GM21786 (cell line): ENCODE measurements at regions not wholly inside any gene's neighbourhood (a gene's known extent, or its start where the extent isn't known, plus 50 kb on each side); places are given as distances from the start of the nearest gene placed in this dataset.

Source experiments
- ATAC-seq: cut with Tn5 transposase; IDR thresholded peaks from one replicate; pipeline ENCODE4 v1.9.1; 2021; ENCODE audit not compliant: unreplicated experiment

DNA sequence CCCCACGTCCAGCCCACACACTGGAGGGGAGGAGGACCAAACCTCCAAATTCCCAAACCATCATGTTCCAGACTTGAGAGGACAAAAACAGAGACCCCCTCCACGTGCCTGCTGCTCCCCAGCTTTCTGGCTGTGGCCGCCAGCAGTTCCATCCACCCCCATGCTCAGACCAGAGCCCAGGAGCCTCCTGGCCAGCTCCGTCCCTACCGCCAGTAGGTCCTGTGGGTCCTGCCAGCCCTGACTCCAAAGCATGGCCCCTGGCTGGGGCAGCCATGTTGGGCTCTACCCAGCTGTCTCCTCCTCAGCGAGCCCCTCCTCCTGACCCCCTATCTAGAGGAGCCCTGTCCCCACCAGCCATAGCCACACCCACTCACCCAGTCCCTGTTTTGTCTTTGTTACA lies 227.3 kb upstream of the RTL1 start:
- ATAC-seq, result no peak

DNA sequence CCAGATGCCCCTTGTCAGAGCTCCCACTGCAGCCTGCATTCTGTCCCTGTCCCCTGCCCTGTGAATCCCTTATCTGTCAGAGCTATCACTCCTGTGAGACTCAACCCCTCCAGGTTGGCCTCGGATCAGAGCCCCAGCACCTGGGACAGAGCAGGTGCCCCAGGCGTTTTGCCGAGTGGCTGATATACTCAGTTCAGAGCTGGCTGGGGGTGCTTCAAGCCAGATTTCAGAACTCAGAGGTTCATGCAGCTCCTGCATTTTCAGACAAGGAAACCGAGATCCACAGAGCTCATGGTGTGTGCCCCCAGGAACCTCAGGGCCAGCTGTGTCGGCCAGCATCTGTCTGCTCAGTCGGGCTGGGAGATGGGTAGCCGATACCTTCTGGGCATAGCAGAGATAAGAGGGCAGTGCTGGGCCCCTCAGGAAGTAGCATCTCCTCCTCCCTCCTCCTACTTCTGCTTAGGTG lies 228.0 kb upstream of the RTL1 start:
- ATAC-seq, result no peak

DNA sequence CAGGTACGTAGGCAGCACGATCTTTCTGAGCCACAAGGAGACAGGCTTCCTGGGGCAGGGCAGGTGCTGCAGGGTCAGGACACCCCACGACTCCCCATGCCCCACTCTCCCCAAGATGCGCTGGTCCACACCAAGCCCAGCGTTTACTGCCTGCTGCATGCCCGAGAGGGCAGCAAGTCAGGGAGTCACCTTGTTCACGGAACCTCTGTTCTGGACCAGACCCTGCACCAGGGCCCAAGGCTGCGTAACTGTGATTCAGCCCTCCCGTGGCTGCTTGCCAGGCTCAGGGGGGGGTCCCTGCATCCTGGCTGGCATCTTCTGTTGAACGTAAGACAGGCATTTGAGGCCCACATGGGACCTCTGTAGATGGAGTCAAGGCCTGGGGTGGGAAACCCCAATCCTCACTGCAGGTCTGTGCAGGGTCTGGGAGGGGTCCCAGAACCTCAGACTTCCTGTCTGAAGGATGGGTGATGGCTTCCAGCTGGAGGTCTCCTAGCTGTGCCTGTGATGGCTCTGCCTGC lies 228.6 kb upstream of the RTL1 start:
- ATAC-seq, result no peak

DNA sequence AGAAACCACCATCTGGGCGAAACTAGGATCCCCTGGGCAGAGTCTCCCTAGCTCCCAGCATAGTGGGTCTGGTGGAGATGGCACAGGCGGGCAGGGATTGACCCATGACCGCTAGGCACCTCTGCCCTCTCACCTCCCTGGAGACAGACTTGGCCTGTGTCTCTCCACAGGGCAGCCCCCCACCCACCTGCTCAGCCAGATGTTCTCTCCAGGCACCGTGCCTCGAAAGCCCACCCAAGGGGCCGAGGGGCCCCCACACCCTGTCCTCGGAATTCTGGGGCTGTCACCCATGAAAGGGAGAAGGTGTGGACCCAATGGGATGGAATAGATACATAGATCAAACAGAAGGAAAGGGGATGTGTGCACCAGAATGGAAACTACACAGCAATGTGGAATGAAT lies 229.1 kb upstream of the RTL1 start:
- ATAC-seq, result no peak

DNA sequence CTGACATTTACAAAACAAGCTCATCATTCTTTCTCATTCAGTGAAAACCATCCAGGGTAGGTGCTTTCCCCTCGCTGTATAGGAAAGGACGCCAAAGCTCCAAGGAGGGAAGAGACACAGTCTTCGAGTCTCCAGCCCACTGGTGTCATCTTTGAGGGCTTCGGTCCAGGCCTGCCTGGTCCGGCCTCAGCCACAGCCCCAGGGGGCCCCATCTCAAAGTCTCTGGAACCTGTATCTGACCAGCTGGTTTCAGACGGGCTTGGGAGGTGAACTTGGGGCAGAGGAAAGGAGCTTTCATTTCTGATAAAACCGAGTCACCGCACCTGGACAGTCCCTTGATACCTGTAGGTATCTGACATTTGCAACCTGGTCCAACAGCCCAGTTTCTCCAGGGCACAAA lies 229.5 kb upstream of the RTL1 start:
- no peak for ATAC-seq

DNA sequence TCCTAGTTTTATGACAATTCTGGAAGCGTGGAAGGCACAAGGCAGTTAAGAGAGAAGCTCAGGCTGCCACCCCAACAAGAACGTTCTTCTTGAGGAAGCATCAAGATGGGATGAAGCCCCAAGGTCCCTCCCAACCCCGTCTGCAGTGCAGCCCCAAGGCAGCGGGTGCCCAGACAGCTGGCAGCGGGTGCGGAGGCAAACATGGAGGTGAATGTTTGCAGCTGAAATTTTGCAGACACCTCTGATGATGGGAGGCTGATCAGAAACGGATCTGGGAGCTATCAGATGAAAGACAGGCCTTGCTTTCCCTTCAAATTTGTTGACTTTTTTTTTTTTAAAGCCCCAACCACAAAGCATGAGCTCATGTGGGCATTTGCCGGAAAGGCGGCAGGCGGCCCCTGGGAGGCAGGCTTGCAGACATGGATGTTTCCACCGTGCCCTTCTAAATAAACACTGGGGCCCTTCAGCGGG lies 230.7 kb upstream of the RTL1 start:
- ATAC-seq, result no peak

DNA sequence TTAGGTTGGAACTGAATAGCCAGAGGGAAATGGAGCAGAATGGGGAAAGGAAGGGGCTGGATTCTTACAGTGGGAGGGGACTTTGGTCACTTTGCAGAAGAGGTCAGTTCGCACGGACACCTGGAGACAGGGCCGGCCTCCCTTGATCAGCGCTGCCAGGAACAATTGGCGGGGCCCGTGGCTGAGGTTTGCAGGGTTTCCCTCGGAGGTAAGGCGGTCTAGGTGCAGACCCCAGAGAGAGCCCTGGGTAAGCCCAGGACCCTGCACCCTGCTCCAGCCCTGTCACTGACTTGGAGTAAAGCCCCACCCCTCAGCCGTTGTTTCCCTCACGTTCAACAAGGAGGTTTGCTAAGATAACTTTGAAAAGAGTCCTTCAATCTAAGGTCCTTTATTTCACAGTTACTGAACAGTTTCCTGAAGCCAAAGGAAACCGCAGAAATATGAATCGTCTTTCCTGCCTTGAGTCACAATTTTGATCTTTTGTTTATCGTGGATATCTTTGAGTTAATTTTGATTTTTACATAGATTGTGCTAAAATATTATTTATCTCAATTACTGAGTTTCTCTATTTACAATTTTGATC lies 231.4 kb upstream of the RTL1 start:
- ATAC-seq, result no peak

DNA sequence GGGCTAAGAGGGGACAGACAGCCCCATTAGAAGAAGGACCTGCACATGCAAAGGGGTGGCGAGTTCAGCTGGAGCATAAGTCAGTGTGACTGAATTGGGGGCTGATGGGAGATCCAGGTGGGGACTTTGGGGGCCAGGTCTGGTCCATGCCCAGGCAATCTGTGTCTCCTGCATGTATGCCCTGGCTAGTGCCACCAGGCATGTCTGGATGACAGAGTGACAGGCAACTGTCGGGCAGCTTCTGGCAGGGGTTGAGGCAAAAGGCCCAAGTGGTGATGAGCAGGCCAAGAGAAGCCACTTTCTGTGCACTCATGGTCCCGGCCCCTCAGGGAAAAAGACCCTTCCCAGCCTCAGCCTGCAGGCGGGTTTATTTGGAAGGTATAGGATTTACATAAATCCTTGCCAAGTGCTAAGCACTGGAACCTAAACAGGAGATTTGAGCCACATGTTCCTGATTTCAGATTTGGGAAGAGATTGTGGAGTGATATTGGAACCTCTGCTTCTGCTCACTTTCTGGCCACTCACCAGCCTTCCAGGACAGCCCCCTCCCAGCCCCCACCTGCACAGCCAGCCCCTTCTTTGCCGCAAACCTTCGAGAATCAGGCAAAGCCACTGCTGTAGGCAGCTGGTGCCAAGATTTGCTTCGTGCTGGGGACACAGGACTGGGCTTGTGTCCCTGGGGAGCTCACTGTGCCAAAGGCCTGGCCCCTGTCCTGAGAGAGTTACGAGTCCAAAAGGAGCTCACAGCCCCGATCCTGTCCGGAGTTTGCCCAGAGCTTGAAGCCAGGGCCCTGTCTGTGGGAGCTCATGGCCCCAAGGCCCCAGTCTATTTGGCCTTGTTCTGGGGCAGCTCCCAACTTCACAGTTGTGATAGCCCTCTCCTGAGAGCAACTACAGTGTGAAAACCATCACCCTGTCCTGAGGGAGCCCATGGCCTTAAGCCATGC lies 232.5 kb upstream of the RTL1 start:
- ATAC-seq, result no peak

DNA sequence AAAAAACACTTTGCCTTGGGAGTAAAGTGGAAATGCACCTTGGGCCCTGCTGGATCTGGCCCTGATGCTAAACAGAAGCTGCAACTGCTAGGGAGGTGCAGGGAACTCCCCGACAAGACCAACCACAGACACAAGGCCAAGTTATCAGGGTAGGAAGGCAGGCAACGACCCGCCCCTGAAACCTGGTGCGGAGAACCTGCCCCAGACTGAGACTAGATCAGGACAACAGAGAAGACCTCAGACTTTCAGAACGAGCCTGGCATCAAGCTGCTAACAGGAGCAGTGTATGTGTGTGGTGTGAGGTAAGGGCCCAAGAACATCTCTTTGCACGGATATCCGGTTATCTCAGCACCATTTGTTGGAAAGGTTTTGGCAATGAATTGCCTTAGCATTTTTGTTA lies 233.7 kb upstream of the RTL1 start:
- no peak for ATAC-seq

DNA sequence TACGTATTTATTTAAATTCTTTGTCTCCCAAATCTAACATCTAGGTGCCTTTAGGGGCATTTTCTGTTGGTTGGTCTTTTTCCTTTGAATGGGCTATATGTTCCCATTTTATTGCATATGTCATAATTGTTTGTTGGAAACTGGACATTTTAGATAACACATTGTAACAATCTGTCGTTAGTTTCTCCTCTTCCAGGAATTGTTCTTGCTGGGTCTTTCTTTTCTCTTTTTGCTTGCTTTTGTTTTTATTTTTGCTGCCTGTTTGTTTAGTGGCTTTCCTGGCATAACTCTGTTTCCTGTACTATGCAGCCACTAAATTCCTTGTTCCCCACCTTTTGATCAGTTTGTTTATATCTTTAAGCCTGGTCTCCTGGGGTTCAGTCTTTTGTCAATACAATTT lies 244.3 kb upstream of the RTL1 start:
- ATAC-seq, result no peak

DNA sequence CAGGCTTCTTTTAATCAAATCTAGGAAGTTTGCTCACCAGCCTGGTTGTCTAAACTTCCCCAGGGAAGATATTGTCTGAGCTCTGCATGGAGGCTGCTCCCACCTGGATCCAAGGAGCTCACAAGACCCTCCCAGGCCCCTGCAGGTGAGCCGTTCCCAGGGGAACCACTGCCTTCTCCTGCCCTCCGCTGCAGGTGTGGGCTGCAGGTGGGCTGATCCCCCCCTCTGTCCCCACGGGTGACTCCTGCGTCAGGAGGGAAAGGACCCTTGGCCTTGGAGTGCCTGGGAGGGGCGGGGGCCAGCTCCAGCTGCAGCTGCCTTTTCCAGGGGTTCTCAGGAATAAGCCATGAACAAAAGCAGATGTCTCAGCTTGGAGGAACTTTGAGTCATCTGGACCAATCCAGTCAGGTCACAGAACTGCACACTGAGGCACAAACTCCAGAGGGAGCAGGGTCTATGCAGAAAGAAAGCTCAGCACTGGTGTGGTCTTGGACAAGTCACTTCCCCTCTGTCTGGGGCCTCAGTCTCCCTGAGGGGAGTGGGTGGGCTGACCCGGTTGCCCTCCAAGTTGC lies 246.6 kb upstream of the RTL1 start:
- no peak for ATAC-seq

DNA sequence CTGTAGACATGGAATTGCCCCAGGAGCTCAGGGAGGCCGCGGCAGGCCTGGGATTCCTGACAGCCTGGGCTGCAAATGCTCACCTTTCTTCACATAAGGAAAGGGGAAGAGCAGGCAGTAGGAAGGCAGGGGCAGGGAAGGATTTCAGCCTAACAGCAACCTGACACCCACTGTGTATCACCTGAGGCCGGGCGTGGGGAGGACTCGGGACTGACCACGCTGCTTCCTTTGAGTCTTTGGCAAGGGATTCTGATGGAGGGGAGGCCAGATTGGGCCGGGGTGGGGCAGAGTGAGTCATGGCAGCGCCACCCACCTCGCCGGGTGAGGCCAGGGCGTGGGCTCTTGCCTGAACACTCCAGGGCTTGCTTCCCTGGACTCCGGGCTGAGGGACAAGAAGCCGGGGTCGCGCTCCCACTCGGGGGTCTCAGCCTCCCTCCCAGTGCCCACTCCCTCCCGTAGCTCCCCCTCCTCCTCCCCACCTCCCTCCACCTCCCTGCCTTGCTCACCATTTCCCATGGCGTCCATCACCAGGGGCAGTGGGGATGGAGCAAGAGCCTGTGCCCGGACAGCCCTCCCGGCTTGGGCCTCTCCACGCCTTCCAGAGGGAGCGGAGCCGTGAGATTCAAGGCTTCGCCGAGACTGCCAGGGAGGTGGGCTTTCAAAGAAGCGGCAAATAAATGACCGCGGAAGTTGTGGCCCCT lies 247.9 kb upstream of the RTL1 start:
- ATAC-seq, result no peak

DNA sequence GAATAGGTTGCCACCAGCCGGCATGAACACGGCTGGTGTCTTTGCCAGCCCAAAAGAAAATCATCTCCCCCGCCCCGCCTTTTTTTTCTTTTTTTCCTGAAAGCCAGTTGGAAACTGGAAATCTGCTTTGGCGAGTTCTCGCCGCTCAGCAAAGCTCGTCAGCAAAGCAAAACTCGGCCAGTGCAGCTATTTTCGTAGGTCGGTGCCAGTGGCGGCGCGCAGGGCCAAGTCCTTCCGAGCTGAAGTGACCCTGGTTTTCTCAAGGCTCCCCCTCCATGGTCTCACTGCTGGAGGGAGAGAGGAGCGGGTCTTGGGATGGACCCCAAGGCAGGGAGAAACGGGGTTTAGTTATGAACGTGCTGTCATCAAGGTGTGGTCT lies 248.4 kb upstream of the RTL1 start:
- no peak for ATAC-seq

DNA sequence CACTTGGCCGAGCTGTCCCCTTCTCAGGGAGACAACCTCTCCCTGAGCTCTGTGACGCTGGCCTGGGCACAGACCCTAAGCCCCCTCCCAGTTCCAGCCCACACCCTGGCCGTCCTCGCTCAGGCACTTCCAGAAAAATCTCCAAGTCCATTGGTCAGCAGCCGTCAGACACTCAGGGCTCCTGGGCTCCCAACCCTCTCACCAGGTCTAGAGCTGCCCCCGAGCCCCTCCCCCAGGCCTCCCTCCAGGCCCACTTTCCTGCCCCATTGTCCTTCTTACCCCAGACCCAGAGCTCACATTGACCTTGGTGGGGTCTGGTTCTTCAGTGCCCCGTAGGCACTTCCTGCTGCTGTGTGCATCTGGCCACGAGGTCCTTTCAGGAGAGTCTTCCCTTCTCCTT lies 249.3 kb upstream of the RTL1 start:
- ATAC-seq, result no peak

DNA sequence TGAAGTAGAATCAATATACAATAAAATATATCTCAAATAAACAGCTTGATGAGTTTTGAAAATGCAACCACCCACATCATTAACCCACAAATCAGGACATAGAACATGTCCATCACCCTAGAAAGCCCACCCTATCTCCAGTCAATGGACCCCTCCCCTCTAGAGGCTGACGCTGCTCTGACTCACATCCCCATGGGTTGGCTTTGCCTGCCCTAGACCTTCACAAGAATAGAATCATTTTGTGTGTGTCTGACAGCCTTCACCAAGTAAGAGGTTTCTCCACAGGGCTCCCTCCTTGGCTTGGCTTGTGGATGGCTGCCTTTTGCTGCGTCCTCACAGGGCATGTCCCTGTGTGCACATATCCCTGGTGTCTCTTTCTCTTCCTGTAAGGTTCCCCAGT lies 250.2 kb upstream of the RTL1 start:
- ATAC-seq, result no peak

DNA sequence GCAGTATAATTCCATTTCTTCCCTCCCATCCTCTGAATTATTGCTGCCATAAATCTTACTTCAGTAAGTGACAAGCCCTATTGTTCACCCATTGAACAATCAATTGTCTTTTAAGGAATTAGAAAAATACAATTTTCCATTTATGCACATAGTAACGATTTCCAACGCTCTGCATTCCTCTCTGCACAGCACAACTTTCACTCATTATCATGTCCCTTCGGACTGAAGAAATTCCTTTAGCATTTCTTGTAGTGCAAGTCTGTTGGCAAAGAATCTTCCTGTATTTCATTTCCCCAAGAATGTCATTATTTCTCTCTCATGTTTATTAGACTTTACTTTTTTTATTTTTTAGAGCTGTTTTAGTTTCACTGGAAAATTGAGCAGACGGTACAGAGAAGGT lies 252.1 kb upstream of the RTL1 start:
- ATAC-seq, result no peak

DNA sequence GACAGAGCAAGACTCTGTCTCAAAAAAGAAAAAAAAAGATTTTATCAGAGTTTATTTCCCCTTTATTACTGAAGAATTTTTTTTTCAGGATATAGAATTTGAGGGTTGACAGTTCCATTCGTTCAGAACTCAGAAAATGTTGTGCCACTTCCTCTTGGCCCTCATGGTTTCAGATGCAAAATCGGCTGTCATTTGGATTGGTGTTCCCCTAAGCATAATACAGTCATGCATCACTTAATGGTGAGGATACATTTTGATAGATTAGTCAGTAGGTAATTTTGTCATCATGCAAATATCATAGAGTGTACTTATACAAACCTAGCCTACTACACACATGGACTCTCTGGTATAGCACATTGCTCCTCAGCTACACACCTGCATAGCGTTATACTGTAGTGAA lies 263.9 kb upstream of the RTL1 start:
- ATAC-seq, result no peak

DNA sequence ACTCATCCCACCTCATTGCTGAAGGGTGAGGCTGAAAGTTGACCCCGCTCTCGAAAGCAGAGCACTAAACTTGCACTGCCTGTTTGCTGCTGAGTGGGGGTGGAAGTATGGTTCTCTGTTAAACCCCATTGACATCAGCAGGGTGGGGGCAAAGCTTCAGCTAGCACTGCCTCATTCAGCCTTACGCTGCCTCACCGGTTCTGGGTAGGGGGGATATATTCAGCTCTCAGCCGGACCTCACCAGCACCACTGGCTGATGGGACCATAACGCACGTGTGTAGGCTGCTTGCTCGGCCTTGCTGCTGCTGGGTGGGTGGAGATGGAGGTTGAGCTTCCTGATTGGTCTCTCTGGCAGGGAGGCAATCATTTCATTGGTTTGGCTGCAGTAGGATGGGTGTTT lies 265.7 kb upstream of the RTL1 start:
- ATAC-seq, result no peak

DNA sequence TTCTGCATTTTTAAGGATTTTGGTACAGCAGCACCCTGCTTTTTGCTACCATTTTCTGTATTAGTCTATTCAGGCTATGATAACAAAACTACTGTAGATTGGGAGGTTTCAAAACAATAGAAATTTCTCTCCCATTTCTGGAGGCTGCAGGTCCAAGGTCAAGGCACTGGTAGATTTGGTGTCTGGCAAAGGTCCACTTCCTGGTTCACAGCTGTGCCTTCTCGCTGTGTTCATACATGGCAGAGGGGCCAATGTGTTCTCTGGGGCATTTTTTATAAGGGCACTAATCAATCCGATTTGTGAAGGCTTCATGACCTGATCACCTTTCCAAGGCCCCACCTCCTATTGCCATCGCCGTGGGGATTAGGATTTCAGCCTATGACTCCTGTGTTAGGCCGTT lies 268.1 kb upstream of the RTL1 start:
- no peak for ATAC-seq

DNA sequence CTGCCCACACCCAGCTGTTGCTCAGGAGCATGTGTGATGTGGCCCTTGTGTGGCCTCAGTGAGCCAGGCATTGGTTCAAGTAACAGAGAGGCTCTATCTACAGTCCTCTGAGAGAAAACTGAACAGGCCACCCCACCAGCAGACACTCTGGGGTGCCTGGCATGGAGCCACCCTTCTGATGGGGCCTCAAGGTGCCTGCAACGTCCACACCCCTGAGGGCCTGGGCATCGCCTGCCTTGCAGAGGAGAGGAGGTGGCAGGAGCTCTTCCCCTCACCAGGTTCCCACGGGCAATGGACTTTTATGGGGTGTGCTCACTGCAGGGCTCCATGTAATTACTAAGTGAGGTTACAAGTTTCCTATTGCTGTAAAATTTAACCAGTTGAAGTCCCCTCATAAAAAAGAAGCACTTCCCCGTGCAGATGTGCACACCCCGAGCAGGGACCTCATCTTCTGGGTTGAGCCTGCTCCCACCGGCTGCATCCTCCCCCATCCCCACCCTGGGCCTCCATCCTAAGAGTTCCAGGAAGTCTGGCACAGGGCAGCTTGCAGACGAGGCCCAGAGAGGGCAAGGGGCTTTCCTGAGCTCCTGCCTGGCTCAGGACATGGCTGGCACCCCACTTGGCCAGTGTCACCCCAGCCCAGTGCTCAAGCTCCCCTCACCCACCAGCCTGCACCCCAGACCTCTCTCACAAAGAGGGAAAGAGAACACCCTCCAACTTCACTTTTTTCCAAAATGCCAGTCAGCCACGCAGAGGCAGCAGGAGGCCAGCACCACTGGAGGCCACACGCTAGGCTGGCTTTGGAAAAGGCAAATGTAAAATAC lies 270.4 kb upstream of the RTL1 start:
- ATAC-seq, result no peak

DNA sequence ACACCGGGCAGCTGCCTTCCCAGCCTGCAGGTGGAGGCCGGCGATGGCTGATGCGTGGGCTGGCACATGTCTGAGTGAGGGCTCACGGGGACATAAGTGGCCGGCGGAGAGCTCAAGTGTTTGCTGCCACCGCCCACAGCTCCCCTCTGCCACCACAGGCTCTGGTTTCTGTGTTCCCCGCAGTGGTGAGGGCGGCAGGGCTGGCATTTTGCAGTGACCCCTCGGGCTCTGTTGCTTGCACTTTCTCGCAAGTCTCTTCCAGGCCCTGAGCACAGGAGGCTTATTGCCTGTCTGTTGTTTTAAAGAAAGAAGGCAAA lies 271.0 kb upstream of the RTL1 start:
- no peak for ATAC-seq
